Activated T-helper 9 cell treated with anti-CD3 and anti-CD28 coated beads, Interleukin-2, amount 50 U/mL, for 16 hours (primary cell): ENCODE measurements at regions not wholly inside any gene's neighbourhood (a gene's known extent, or its start where the extent isn't known, plus 50 kb on each side); places are given as distances from the start of the nearest gene placed in this dataset.
A peak's percentile ranks its signal among the peaks of the same experiment; 100 is the strongest.
"Not testable (repeated sequence)": the region's sequence is repeated elsewhere in the genome, so short reads cannot be mapped to it uniquely, and the experiment has no call there.

Experiments
- DNase-seq: peaks from one replicate; pipeline ENCODE4 v3.0.0-alpha.2; 2020; ENCODE audit warnings: low read depth

GRCh38 chr1:20432341-20432740 is 53.7 kb downstream of the CAMK2N1 start:
- DNase-seq = no peak

GRCh38 chr1:20431176-20431460 is 54.9 kb downstream of the CAMK2N1 start:
- no peak for DNase-seq

GRCh38 chr1:20430355-20431175 is 55.4 kb downstream of the CAMK2N1 start:
- peak; percentile 10 for DNase-seq

GRCh38 chr1:20429296-20429695 is 56.7 kb downstream of the CAMK2N1 start:
- DNase-seq = no peak

GRCh38 chr1:20428841-20429240 is 57.2 kb downstream of the CAMK2N1 start:
- no peak for DNase-seq

- no peak for DNase-seq
These were observed 59.1 kb downstream of the CAMK2N1 start for GRCh38 chr1:20426923-20427322.

GRCh38 chr1:20426371-20426770 is 59.6 kb downstream of the CAMK2N1 start:
- no peak for DNase-seq

GRCh38 chr1:20425622-20426021 is 60.4 kb downstream of the CAMK2N1 start:
- DNase-seq = no peak

GRCh38 chr1:20423169-20423795 is 62.7 kb downstream of the CAMK2N1 start:
- no peak for DNase-seq

- no peak for DNase-seq
These were observed 64.6 kb downstream of the CAMK2N1 start for GRCh38 chr1:20421441-20421840.

- no peak for DNase-seq
These were observed 68.4 kb downstream of the CAMK2N1 start for GRCh38 chr1:20417581-20417980.

GRCh38 chr1:20416706-20417105 is 69.3 kb downstream of the CAMK2N1 start:
- no peak for DNase-seq

- no peak for DNase-seq
These were observed 72.3 kb downstream of the CAMK2N1 start for GRCh38 chr1:20413776-20414140.

- no peak for DNase-seq
These were observed 72.8 kb downstream of the CAMK2N1 start for GRCh38 chr1:20413136-20413775.

GRCh38 chr1:20411196-20411980 is 74.6 kb downstream of the CAMK2N1 start:
- DNase-seq = no peak

GRCh38 chr1:20410503-20410902 is 75.5 kb downstream of the CAMK2N1 start:
- DNase-seq = no peak

- no peak for DNase-seq
These were observed 76.0 kb downstream of the CAMK2N1 start for GRCh38 chr1:20409971-20410370.

- DNase-seq = no peak
These were observed 77.0 kb downstream of the CAMK2N1 start for GRCh38 chr1:20409012-20409411.

GRCh38 chr1:20408133-20408650 is 77.8 kb downstream of the CAMK2N1 start:
- not testable (repeated sequence) for DNase-seq

- DNase-seq = no peak
These were observed 80.0 kb downstream of the CAMK2N1 start for GRCh38 chr1:20405893-20406604.

GRCh38 chr1:20405051-20405754 is 80.8 kb downstream of the CAMK2N1 start:
- DNase-seq = no peak
